DOHH2 (cell line): ENCODE measurements at regions not wholly inside any gene's neighbourhood (a gene's known extent, or its start where the extent isn't known, plus 50 kb on each side); places are given as distances from the start of the nearest gene placed in this dataset.

Experiments used
- H3F3A ChIP-seq: fragments of 200-600 bp; sonication (generic), shearing (Covaris generic); 2 replicates; pipeline ENCODE4 v1.6.0; 2016; ENCODE audit warnings: antibody characterized with exemption, mild to moderate bottlenecking; ENCODE audit not compliant: control insufficient read depth, insufficient read depth
- H3K27ac ChIP-seq: fragments of 200-600 bp; sonication (generic); 2 replicates; pipeline ENCODE4 v1.5.1; 2014; ENCODE audit warnings: low read depth, mild to moderate bottlenecking, low read length, moderate library complexity
- H3K27me3 ChIP-seq: fragments of 200-600 bp; sonication (generic); 2 replicates; pipeline ENCODE4 v1.6.1; 2014; ENCODE audit warnings: mild to moderate bottlenecking, low read length, mixed read lengths; ENCODE audit not compliant: control insufficient read depth
- H3K36me3 ChIP-seq: fragments of 200-600 bp; sonication (generic); 2 replicates; pipeline ENCODE4 v1.6.1; 2014; ENCODE audit warnings: mild to moderate bottlenecking, low read length, moderate library complexity, mixed read lengths; ENCODE audit not compliant: control insufficient read depth
- H3K4me1 ChIP-seq: fragments of 200-600 bp; sonication (generic); 2 replicates; pipeline ENCODE4 v1.6.1; 2014; ENCODE audit warnings: mild to moderate bottlenecking, low read length, mixed read lengths; ENCODE audit not compliant: control insufficient read depth
- H3K4me2 ChIP-seq: fragments of 200-600 bp; sonication (generic); 2 replicates; pipeline ENCODE4 v1.6.0; 2014; ENCODE audit warnings: mild to moderate bottlenecking, low read length, moderate library complexity
- H3K4me3 ChIP-seq: fragments of 200-600 bp; sonication (generic); 2 replicates; pipeline ENCODE4 v1.5.1; 2014; ENCODE audit warnings: mild to moderate bottlenecking, low read length, mixed read lengths
- H3K79me2 ChIP-seq: fragments of 200-600 bp; sonication (generic); 2 replicates; pipeline ENCODE4 v1.6.1; 2014; ENCODE audit warnings: mild to moderate bottlenecking, low read length, mixed read lengths; ENCODE audit not compliant: control insufficient read depth
- H3K9me2 ChIP-seq: fragments of 200-600 bp; sonication (generic); replicated peaks from 2 replicates; pipeline ENCODE4 v1.6.1; 2014; ENCODE audit warnings: mild to moderate bottlenecking, low read length, mixed read lengths; ENCODE audit not compliant: control insufficient read depth
- H3K9me3 ChIP-seq: fragments of 200-600 bp; sonication (generic); 2 replicates; pipeline ENCODE4 v1.6.1; 2014; ENCODE audit warnings: antibody characterized with exemption, low read length, mixed read lengths; ENCODE audit not compliant: control insufficient read depth, insufficient read depth
- H4K20me1 ChIP-seq: fragments of 200-600 bp; sonication (generic); 2 replicates; pipeline ENCODE4 v1.6.0; 2014; ENCODE audit warnings: low read depth, mild to moderate bottlenecking, antibody characterized with exemption, low read length, moderate library complexity; ENCODE audit not compliant: control insufficient read depth, insufficient read depth
- EZH2phosphoT487 ChIP-seq: fragments of 200-600 bp; sonication (generic); IDR thresholded peaks from 2 replicates; pipeline ENCODE4 v1.6.1; 2017; ENCODE audit warnings: borderline replicate concordance, mild to moderate bottlenecking, antibody characterized with exemption, low read length, moderate library complexity, mixed read lengths
- TF ChIP-seq, protein P1 (sequence below): fragments of 200-600 bp; sonication (generic); IDR thresholded peaks from one replicate; pipeline ENCODE4 v1.5.1; 2014; ENCODE audit warnings: antibody characterized with exemption, mild to moderate bottlenecking, low read depth, low read length; ENCODE audit not compliant: poor library complexity, severe bottlenecking

DNA sequence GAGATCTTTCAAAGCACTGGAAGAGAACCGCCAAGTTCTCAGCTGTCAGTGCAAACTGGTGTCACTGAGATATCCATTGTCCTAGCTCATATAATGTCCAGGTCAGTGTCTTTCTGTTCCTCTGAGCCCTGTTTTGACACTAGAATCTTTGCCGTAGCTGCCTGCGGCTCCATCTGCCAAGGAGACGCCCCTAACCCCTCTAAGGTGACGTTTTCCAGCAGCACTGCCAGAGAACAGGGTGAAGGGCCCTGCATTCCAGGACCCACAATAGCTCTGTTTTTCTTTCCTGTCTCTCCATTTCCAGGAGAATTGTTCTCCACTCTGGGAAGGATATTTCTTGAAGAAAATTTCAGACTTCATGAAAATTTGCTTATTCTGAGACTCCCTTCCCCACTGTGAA is 181.7 kb upstream of the SLC39A10 start:
- no peaks in the 10 kb centered on the region for H3K79me2 ChIP-seq
- 0 out of 2 replicates have a peak, but pooled peaks cover 3% of the 10 kb centered on the region for H3K9me3 ChIP-seq
- no peaks in the 10 kb centered on the region for H3K36me3 ChIP-seq
- H3K4me1 ChIP-seq: peaks cover 29% of the 10 kb centered on the region
- H3F3A ChIP-seq: no peaks in the 10 kb centered on the region
- H3K27me3 ChIP-seq: no peaks in the 10 kb centered on the region
- H4K20me1 ChIP-seq: no peaks in the 10 kb centered on the region
- no peak overlapping the region for H3K4me2 ChIP-seq
- no peak overlapping the region for H3K27ac ChIP-seq
- H3K4me3 ChIP-seq: no peak overlapping the region
- TF ChIP-seq EZH2phosphoT487: no peak
- TF ChIP-seq, protein P1, sequence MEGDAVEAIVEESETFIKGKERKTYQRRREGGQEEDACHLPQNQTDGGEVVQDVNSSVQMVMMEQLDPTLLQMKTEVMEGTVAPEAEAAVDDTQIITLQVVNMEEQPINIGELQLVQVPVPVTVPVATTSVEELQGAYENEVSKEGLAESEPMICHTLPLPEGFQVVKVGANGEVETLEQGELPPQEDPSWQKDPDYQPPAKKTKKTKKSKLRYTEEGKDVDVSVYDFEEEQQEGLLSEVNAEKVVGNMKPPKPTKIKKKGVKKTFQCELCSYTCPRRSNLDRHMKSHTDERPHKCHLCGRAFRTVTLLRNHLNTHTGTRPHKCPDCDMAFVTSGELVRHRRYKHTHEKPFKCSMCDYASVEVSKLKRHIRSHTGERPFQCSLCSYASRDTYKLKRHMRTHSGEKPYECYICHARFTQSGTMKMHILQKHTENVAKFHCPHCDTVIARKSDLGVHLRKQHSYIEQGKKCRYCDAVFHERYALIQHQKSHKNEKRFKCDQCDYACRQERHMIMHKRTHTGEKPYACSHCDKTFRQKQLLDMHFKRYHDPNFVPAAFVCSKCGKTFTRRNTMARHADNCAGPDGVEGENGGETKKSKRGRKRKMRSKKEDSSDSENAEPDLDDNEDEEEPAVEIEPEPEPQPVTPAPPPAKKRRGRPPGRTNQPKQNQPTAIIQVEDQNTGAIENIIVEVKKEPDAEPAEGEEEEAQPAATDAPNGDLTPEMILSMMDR: no peak
- H3K9me2 ChIP-seq: no peaks in the 10 kb centered on the region

DNA sequence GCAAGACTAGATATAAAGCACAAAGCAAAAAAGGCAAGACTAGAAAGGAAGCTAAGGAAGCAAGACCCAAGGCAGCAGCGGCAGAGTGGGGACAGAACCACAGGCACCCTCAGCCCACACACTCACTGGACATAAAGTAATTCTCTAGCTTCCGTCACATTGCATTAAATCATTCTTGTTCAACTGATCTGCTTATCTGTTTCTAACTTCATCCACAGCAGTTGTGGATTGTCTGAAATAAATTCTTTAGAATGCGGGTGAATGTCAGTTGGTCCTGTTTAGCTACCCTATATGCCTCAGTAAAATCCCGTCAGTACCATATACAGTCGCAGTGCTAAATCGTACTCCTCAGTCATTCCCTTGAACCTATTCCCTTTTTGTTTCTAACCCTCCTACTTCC is 183.2 kb upstream of the SLC39A10 start:
- Histone ChIP-seq H4K20me1 (no peaks in the 10 kb centered on the region), H3K79me2 (no peaks in the 10 kb centered on the region), H3K4me1 (peaks cover 44% of the 10 kb centered on the region), H3K27ac (no peak overlapping the region), H3K4me3 (no peak overlapping the region), H3K9me2 (no peaks in the 10 kb centered on the region), H3K27me3 (no peaks in the 10 kb centered on the region), H3F3A (no peaks in the 10 kb centered on the region), H3K4me2 (no peak overlapping the region), H3K9me3 (0 out of 2 replicates have a peak, but pooled peaks cover 3% of the 10 kb centered on the region), H3K36me3 (no peaks in the 10 kb centered on the region)
- TF ChIP-seq, protein P1: no peak

DNA sequence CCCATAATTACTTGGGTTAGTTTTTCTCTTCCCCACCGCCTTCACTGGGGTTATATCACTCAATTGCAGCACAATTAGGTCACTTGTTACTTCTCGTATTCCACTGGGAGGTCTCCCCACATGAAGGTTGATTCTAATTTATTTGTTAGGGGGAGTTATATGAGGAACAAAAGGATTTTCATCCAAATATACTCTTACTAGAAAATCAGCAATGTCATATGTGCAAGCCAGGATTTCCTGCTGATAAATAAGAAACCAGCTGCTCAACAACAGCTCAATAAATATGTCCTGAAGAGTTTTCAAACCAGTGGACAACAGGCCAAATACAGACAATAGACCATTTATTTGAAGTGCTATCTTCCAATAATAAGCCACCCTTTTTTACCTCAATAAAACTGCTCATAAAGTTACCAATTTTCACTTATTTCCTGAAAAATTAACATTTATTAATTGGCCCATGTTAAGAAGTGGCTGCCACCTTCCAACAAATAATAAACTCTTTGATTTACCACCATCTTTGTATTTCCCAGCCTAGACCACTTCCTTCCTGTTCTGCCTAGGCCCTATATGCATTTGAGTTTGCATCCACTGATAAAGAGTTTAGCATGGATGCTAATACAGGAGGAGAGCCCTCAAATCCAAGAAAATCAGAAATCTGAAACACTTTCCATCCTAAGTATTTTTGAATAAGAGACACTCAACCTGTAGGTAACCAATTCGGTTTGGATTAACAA is 184.4 kb upstream of the SLC39A10 start:
- no peak overlapping the region for H3K4me3 ChIP-seq
- no peaks in the 10 kb centered on the region for H3F3A ChIP-seq
- no peak overlapping the region for H3K4me2 ChIP-seq
- no peaks in the 10 kb centered on the region for H3K36me3 ChIP-seq
- no peak for TF ChIP-seq EZH2phosphoT487
- no peaks in the 10 kb centered on the region for H3K27me3 ChIP-seq
- H3K79me2 ChIP-seq: no peaks in the 10 kb centered on the region
- 0 out of 2 replicates have a peak, but pooled peaks cover 3% of the 10 kb centered on the region for H3K9me3 ChIP-seq
- no peaks in the 10 kb centered on the region for H3K9me2 ChIP-seq
- H3K4me1 ChIP-seq: peaks cover 51% of the 10 kb centered on the region
- H4K20me1 ChIP-seq: no peaks in the 10 kb centered on the region
- no peak overlapping the region for H3K27ac ChIP-seq

DNA sequence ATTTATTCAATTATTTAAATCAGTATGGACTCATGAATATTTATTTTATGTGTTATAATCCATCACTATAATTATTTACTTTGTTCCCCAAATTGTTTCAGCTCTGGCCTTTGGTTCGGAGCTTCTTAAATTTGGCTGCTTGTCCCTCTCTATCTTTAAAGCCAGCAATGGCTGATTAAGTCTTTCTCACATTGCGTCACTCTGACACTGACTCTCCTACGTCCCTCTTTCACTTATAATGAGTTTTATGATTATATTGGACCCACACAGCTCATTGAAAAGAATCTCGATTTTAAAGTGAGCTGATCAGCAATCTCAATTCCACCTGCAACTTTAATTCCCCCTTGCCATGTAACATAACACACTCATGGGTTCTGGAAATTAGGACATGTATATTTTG is 185.2 kb upstream of the SLC39A10 start:
- Histone ChIP-seq H3F3A (no peaks in the 10 kb centered on the region), H3K9me3 (no peaks in the 10 kb centered on the region), H3K4me2 (no peak overlapping the region), H3K27ac (no peak overlapping the region), H3K4me3 (no peak overlapping the region), H3K4me1 (peaks cover 49% of the 10 kb centered on the region), H4K20me1 (no peaks in the 10 kb centered on the region), H3K79me2 (no peaks in the 10 kb centered on the region), H3K9me2 (no peaks in the 10 kb centered on the region), H3K27me3 (no peaks in the 10 kb centered on the region), H3K36me3 (no peaks in the 10 kb centered on the region)
- TF ChIP-seq, protein P1: no peak
- no peak for TF ChIP-seq EZH2phosphoT487
